ENCODE measurements at regions not wholly inside any gene's neighbourhood (a gene's known extent, or its start where the extent isn't known, plus 50 kb on each side); places are given as distances from the start of the nearest gene placed in this dataset.

- H3K27ac ChIP-seq: no peak overlapping the region
- TF ChIP-seq CTCF (conservative IDR thresholded peaks at IDR 0.05; ENCODE audit: low read depth): no peak
- POLR2A ChIA-PET (ENCODE audit: low non-redundant PET): no interaction called here
- no peak for DNase-seq (ENCODE audit: low spot score)
- CTCF ChIA-PET: no interaction called here
Measured at GRCh38 chrX:46216406-46216805, 328.8 kb downstream of the ZNF674 start.

DNA sequence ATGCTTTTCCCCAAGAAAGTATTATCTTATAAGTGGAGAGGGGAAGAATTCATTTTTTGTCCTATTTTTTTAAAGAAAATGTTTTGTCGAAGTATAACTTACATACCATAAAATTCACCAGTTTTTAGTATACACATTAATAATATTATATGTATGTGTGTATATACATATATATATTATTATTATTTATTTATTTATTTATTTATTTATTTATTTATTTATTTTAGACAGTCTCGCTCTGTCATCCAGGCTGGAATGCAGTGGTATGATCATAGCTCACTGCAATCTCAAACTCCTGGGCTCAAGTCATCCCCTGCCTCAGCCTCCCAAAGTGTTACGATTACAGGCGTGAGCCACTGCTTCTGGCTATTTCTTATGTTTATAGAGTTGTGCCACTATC lies 334.1 kb downstream of the ZNF674 start:
- no peak for TF ChIP-seq CTCF (conservative IDR thresholded peaks at IDR 0.05; ENCODE audit: low read depth)
- ChIA-PET CTCF (no interaction called here), POLR2A (ENCODE audit: low non-redundant PET) (no interaction called here)
- DNase-seq (ENCODE audit: low spot score): no peak
- H3K27ac ChIP-seq: no peak overlapping the region

GRCh38 chrX:46209768-46210167 lies 335.5 kb downstream of the ZNF674 start:
- no peak for TF ChIP-seq CTCF (conservative IDR thresholded peaks at IDR 0.05; ENCODE audit: low read depth)
- peak; percentile 74 for DNase-seq (ENCODE audit: low spot score)
- POLR2A ChIA-PET (ENCODE audit: low non-redundant PET): no interaction called here
- H3K27ac ChIP-seq: no peak overlapping the region
- CTCF ChIA-PET: no interaction called here

DNA sequence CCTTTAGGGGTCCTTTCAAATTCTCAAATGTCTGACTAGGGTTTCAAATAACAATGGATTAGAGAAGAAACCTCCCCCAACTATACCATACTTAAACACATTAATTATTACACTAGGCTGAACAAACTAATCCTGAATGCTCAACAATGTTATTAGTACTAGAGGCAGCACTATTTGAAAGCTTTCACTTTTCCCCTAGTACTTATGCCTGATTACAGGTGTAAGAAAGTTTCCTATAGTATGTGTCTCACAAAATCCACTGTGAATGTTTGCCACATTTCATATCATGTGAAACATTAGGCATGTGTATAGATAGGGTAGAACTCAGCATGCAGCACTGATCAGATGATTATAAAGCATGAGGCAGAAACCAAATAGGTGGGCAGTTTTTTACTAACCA lies 336.2 kb downstream of the ZNF674 start:
- CTCF ChIA-PET: no interaction called here
- DNase-seq (ENCODE audit: low spot score): no peak
- POLR2A ChIA-PET (ENCODE audit: low non-redundant PET): no interaction called here
- H3K27ac ChIP-seq: no peak overlapping the region
- TF ChIP-seq CTCF (conservative IDR thresholded peaks at IDR 0.05; ENCODE audit: low read depth): no peak

- ChIA-PET POLR2A (ENCODE audit: low non-redundant PET) (no interaction called here), CTCF (no interaction called here)
- H3K27ac ChIP-seq: no peak overlapping the region
- TF ChIP-seq CTCF (conservative IDR thresholded peaks at IDR 0.05; ENCODE audit: low read depth): no peak
- peak; percentile 26 for DNase-seq (ENCODE audit: low spot score)
Measured at GRCh38 chrX:46208225-46208854, 336.9 kb downstream of the ZNF674 start.

- DNase-seq (ENCODE audit: low spot score): peak; percentile 6
- CTCF ChIA-PET: no interaction called here
- H3K27ac ChIP-seq: no peak overlapping the region
- TF ChIP-seq CTCF (conservative IDR thresholded peaks at IDR 0.05; ENCODE audit: low read depth): no peak
- POLR2A ChIA-PET (ENCODE audit: low non-redundant PET): no interaction called here
Measured at GRCh38 chrX:46204721-46205422, 340.3 kb downstream of the ZNF674 start.

All from RWPE1 (cell line).